ENCODE measurements at regions not wholly inside any gene's neighbourhood (a gene's known extent, or its start where the extent isn't known, plus 50 kb on each side); places are given as distances from the start of the nearest gene placed in this dataset.

DNA sequence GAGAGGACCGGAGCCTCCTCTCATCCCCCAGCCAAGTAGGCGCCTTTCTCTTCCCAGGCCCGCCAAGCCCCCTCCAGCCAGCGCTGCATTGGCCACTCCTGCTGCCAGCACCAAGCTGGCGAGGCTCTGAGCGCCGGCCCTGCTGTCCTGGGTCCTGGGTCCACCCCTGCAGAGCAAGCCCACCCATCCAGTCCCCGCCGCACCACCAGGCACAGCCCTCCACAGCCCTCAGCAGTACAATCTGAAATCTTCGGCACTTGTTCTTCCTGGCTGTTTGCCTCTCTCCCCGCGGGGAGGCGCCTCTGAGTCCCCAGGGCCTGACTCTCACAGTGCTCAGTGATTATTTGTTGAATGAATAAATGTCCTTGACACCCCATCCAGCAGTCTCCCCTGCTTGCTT is 236.4 kb upstream of the SGCG start:
- H2AFZ ChIP-seq (ENCODE audit: control insufficient read depth, low read length) = no peak overlapping the region
- no peak for DNase-seq (ENCODE audit: low read depth, low spot score)
- dilution Hi-C loops (cut with MboI; ENCODE audit: extremely low pct_ligation_motif_present, low sequenced_read_pairs) = no loop called here

DNA sequence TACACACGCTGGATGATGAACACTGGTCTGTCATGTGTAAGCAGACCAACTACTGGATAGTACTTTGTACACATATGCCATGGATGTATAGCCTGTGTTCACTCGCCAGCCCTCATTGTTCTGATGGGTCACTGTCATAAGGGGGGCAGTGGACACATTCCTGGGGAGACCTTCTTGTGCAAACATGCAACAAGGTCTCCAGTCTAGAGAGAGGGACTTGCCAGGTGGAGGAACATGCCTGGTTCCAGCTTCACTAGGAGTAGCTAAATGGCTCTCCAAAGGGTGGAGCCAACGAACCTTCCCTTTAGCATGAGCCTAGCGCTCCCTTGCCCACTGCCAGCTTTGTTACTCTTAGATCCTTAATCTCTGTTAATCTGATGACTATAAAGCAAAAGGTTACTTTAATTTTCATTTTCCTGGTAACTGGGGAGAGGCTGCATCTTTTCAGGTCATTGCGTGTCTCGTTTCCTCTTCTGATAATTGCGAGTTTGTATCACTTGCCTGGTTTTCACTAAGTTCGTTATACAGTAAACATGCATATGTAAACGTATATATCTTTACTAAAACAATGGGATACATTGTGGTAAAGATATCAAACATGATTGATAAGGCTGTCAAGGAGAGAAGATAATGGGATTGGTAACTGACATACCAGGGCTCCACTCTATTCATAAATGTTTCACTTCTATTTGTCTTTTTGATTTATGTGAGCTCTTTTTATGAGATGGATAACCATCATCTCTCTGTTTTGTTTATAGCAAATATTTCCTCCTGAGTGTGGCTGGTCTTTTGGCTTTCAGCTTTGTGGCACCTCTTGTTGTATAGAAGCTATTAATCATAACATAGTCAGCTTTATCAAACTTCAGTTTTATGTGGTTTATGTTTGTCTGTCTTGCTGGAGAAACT is 235.2 kb upstream of the SGCG start:
- DNase-seq (ENCODE audit: low read depth, low spot score) (no peak), FAIRE-seq (no peak)
- H3K36me3 ChIP-seq (ENCODE audit: control insufficient read depth in 2 of 2, extremely low read depth in 1 of 2, insufficient read depth in 2 of 2, low read length in 2 of 2) = no peaks in the 10 kb centered on the region
- H3K27ac ChIP-seq (ENCODE audit: control insufficient read depth, insufficient read depth, low read length) = no peak overlapping the region
- H3K9me3 ChIP-seq (ENCODE audit: control insufficient read depth, low read depth, low read length) = no peaks in the 10 kb centered on the region
- no peaks in the 10 kb centered on the region for H3K27me3 ChIP-seq (ENCODE audit: control insufficient read depth, extremely low read depth, insufficient read depth, low read length)
- H3K4me3 ChIP-seq (ENCODE audit: control insufficient read depth in 2 of 3, extremely low read depth in 1 of 3, insufficient read depth in 2 of 3, low read depth in 1 of 3, low read length in 3 of 3) = no peak overlapping the region
- H2AFZ ChIP-seq (ENCODE audit: control insufficient read depth, low read length) = no peak overlapping the region
- TF ChIP-seq, protein P1, sequence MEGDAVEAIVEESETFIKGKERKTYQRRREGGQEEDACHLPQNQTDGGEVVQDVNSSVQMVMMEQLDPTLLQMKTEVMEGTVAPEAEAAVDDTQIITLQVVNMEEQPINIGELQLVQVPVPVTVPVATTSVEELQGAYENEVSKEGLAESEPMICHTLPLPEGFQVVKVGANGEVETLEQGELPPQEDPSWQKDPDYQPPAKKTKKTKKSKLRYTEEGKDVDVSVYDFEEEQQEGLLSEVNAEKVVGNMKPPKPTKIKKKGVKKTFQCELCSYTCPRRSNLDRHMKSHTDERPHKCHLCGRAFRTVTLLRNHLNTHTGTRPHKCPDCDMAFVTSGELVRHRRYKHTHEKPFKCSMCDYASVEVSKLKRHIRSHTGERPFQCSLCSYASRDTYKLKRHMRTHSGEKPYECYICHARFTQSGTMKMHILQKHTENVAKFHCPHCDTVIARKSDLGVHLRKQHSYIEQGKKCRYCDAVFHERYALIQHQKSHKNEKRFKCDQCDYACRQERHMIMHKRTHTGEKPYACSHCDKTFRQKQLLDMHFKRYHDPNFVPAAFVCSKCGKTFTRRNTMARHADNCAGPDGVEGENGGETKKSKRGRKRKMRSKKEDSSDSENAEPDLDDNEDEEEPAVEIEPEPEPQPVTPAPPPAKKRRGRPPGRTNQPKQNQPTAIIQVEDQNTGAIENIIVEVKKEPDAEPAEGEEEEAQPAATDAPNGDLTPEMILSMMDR (optimal IDR thresholded peaks at IDR 0.05 in 1 of 3, IDR thresholded peaks at IDR 0.05 in 1 of 3, conservative IDR thresholded peaks at IDR 0.05 in 1 of 3; ENCODE audit: extremely low read depth in 1 of 3, insufficient read depth in 2 of 3, low read length in 3 of 3) = no peak
- TF ChIP-seq EZH2 (IDR thresholded peaks at IDR 0.05; ENCODE audit: low read length) = no peak
- no peaks in the 10 kb centered on the region for H4K20me1 ChIP-seq (ENCODE audit: control insufficient read depth, extremely low read depth, insufficient read depth, low read length)
- H3K9me1 ChIP-seq (ENCODE audit: control insufficient read depth, extremely low read depth, insufficient read depth, low read length) = no peaks in the 10 kb centered on the region
- H3K4me1 ChIP-seq (ENCODE audit: control insufficient read depth, extremely low read depth, insufficient read depth, low read length) = no peaks in the 10 kb centered on the region
- H3K9ac ChIP-seq (ENCODE audit: control insufficient read depth, extremely low read depth, insufficient read depth, low read length) = no peak overlapping the region
- H3K4me2 ChIP-seq (ENCODE audit: control insufficient read depth, extremely low read depth, insufficient read depth, low read depth, low read length) = no peak overlapping the region
- no peaks in the 10 kb centered on the region for H3K79me2 ChIP-seq (ENCODE audit: control insufficient read depth, insufficient read depth, low read length)
- dilution Hi-C loops (cut with MboI; ENCODE audit: extremely low pct_ligation_motif_present, low sequenced_read_pairs) = no loop called here

More for the DNA sequence above, 236.4 kb upstream of the SGCG start:
- no peak overlapping the region for H3K27ac ChIP-seq (ENCODE audit: control insufficient read depth, insufficient read depth, low read length)
- H3K4me1 ChIP-seq (ENCODE audit: control insufficient read depth, extremely low read depth, insufficient read depth, low read length) = no peaks in the 10 kb centered on the region
- FAIRE-seq = no peak
- no peaks in the 10 kb centered on the region for H3K79me2 ChIP-seq (ENCODE audit: control insufficient read depth, insufficient read depth, low read length)
- no peaks in the 10 kb centered on the region for H3K9me1 ChIP-seq (ENCODE audit: control insufficient read depth, extremely low read depth, insufficient read depth, low read length)
- no peak overlapping the region for H3K4me3 ChIP-seq (ENCODE audit: control insufficient read depth in 2 of 3, extremely low read depth in 1 of 3, insufficient read depth in 2 of 3, low read depth in 1 of 3, low read length in 3 of 3)
- TF ChIP-seq, protein P1 (optimal IDR thresholded peaks at IDR 0.05 in 1 of 3, IDR thresholded peaks at IDR 0.05 in 1 of 3, conservative IDR thresholded peaks at IDR 0.05 in 1 of 3; ENCODE audit: extremely low read depth in 1 of 3, insufficient read depth in 2 of 3, low read length in 3 of 3) = no peak
- no peak for TF ChIP-seq EZH2 (IDR thresholded peaks at IDR 0.05; ENCODE audit: low read length)
- no peaks in the 10 kb centered on the region for H3K9me3 ChIP-seq (ENCODE audit: control insufficient read depth, low read depth, low read length)
- H3K4me2 ChIP-seq (ENCODE audit: control insufficient read depth, extremely low read depth, insufficient read depth, low read depth, low read length) = no peak overlapping the region
- H4K20me1 ChIP-seq (ENCODE audit: control insufficient read depth, extremely low read depth, insufficient read depth, low read length) = no peaks in the 10 kb centered on the region
- no peaks in the 10 kb centered on the region for H3K27me3 ChIP-seq (ENCODE audit: control insufficient read depth, extremely low read depth, insufficient read depth, low read length)
- H3K9ac ChIP-seq (ENCODE audit: control insufficient read depth, extremely low read depth, insufficient read depth, low read length) = no peak overlapping the region
- H3K36me3 ChIP-seq (ENCODE audit: control insufficient read depth in 2 of 2, extremely low read depth in 1 of 2, insufficient read depth in 2 of 2, low read length in 2 of 2) = no peaks in the 10 kb centered on the region

All from keratinocyte (primary cell).